Endothelial cell of umbilical vein (primary cell): ENCODE measurements at regions not wholly inside any gene's neighbourhood (a gene's known extent, or its start where the extent isn't known, plus 50 kb on each side); places are given as distances from the start of the nearest gene placed in this dataset.

Experiments used
- BruUV-seq: library from RNA; stranded (reverse); fragments of 400-500 nt; replicated peaks from 2 replicates; lab custom pipeline; 2021; lab: Mats Ljungman, UMichigan
- CTCF ChIA-PET: fragments of 300-600, 350-600 bp; sonication (Branson Sonifier 250); formaldehyde crosslinking; loops from one replicate; lab custom pipeline; 2021; ENCODE audit warnings: antibody characterized with exemption, inconsistent platforms; lab: Charles Lee
- POLR2A ChIA-PET: fragments of 300-600, 350-600 bp; sonication (Branson Sonifier 250); formaldehyde crosslinking; loops from one replicate; lab custom pipeline; 2021; ENCODE audit warnings: antibody characterized with exemption, inconsistent platforms; lab: Charles Lee
- DNase-seq: peaks from one replicate; pipeline ENCODE4 v3.0.0-alpha.2; 2011; ENCODE audit warnings: low read depth, low spot score
- FAIRE-seq: peaks from 2 replicates; lab custom pipeline; 2011; peaks lifted over from hg19 to GRCh38; lab: Jason Lieb, UNC
- H2AFZ ChIP-seq: 2 replicates; pipeline ENCODE4 v1.6.0; 2012; ENCODE audit warnings: low read depth, low read length, control low read depth, inconsistent platforms
- H3K27ac ChIP-seq: 2 replicates; pipeline ENCODE4 v1.5.1; 2011; ENCODE audit warnings: low read depth, mild to moderate bottlenecking, control low read depth, low read length, moderate library complexity; ENCODE audit not compliant: insufficient read depth
- H3K27me3 ChIP-seq, 2 experiments: 2 replicates each; pipeline versions ENCODE4 v1.6.0 to v1.6.1; 2011; ENCODE audit warnings: low read length in 2 of 2, mixed read lengths in 1 of 2; ENCODE audit not compliant: control insufficient read depth in 2 of 2, insufficient read depth in 2 of 2
- H3K36me3 ChIP-seq, 2 experiments: 2 replicates in 1 of 2; 3 replicates in 1 of 2; pipeline ENCODE4 v1.5.1; 2011; ENCODE audit warnings: low read length in 2 of 2, mild to moderate bottlenecking in 1 of 2, moderate library complexity in 1 of 2; ENCODE audit not compliant: control insufficient read depth in 2 of 2, insufficient read depth in 2 of 2; ENCODE audit errors: extremely low read depth in 1 of 2
- H3K4me1 ChIP-seq: 3 replicates; pipeline ENCODE4 v1.5.1; 2011; ENCODE audit warnings: mild to moderate bottlenecking, low read length; ENCODE audit not compliant: control insufficient read depth, insufficient read depth; ENCODE audit errors: extremely low read depth
- H3K4me2 ChIP-seq: 2 replicates; pipeline ENCODE4 v1.6.1; 2011; ENCODE audit warnings: low read length, control low read depth, mixed read lengths; ENCODE audit not compliant: insufficient read depth
- H3K4me3 ChIP-seq, 3 experiments: fragments of 200-600 bp in 1 of 3; sonication (generic), shearing (Covaris generic) in 1 of 3; replicated peaks in 1 of 3; 2 replicates each; pipeline ENCODE4 v1.5.1; 2011 to 2016; ENCODE audit warnings: control low read depth in 3 of 3, low read length in 3 of 3, mild to moderate bottlenecking in 2 of 3, inconsistent platforms in 1 of 3, low read depth in 1 of 3, moderate library complexity in 1 of 3; ENCODE audit not compliant: insufficient read depth in 1 of 3
- H3K79me2 ChIP-seq: 2 replicates; pipeline ENCODE4 v1.6.0; 2012; ENCODE audit warnings: low read length, inconsistent platforms; ENCODE audit not compliant: control insufficient read depth, insufficient read depth
- H3K9ac ChIP-seq: replicated peaks from 2 replicates; pipeline ENCODE3; 2011; ENCODE audit warnings: low read length, control low read depth; ENCODE audit not compliant: insufficient read depth; ENCODE audit errors: extremely low read depth
- H3K9me1 ChIP-seq: replicated peaks from 3 replicates; pipeline ENCODE4 v1.6.0; 2011; ENCODE audit warnings: mild to moderate bottlenecking, low read length; ENCODE audit not compliant: control insufficient read depth, insufficient read depth; ENCODE audit errors: extremely low read depth
- H3K9me3 ChIP-seq: replicated peaks from 2 replicates; pipeline ENCODE4 v1.5.1; 2012; ENCODE audit warnings: low read length, inconsistent platforms; ENCODE audit not compliant: control insufficient read depth, insufficient read depth
- H4K20me1 ChIP-seq: replicated peaks from 2 replicates; pipeline ENCODE3; 2011; ENCODE audit warnings: mild to moderate bottlenecking, low read length; ENCODE audit not compliant: control insufficient read depth, insufficient read depth; ENCODE audit errors: extremely low read depth
- CTCF ChIP-seq, 2 donors: IDR thresholded peaks; 1 replicate in 1 of 2; 2 replicates in 1 of 2; pipeline ENCODE4 v1.5.1; 2011; ENCODE audit warnings: low read length in 2 of 2, mild to moderate bottlenecking in 2 of 2, moderate library complexity in 2 of 2, control low read depth in 1 of 2, inconsistent platforms in 1 of 2, low read depth in 1 of 2; ENCODE audit not compliant: insufficient read depth in 1 of 2; ENCODE audit errors: extremely low read depth in 1 of 2
- EZH2 ChIP-seq: IDR thresholded peaks from 2 replicates; pipeline ENCODE4 v1.6.1; 2012; ENCODE audit warnings: borderline replicate concordance, low read depth, mild to moderate bottlenecking, moderate library complexity, low read length, inconsistent platforms; ENCODE audit not compliant: severe bottlenecking
- FOS ChIP-seq: IDR thresholded peaks from 2 replicates; pipeline ENCODE4 v1.6.1; 2011; ENCODE audit warnings: mild to moderate bottlenecking, low read length, moderate library complexity, borderline replicate concordance; ENCODE audit not compliant: insufficient read depth
- JUN ChIP-seq: IDR thresholded peaks from 2 replicates; pipeline ENCODE4 v1.6.1; 2011; ENCODE audit warnings: borderline replicate concordance, low read depth; ENCODE audit not compliant: insufficient read length, insufficient read depth
- MYC ChIP-seq: IDR thresholded peaks from one replicate; pipeline ENCODE4 v1.6.1; 2011; ENCODE audit warnings: mild to moderate bottlenecking, low read depth, low read length
- POLR2A ChIP-seq: IDR thresholded peaks from 2 replicates; pipeline ENCODE4 v1.6.1; 2012; ENCODE audit warnings: low read depth, mild to moderate bottlenecking, control low read depth, low read length
- POLR2AphosphoS5 ChIP-seq: IDR thresholded peaks from 2 replicates; pipeline ENCODE4 v1.6.1; 2012; ENCODE audit warnings: low read depth, mild to moderate bottlenecking, control low read depth, low read length, moderate library complexity; ENCODE audit not compliant: insufficient read depth
- dilution Hi-C: fragments of 300-500 bp; cut with MboI; formaldehyde crosslinking; loops from one replicate; pipeline ENCODE4 v1.15.0; 2019; ENCODE audit warnings: low sequenced_read_pairs; ENCODE audit not compliant: extremely low pct_ligation_motif_present
- intact Hi-C: fragments of 100-400 bp; cut with micrococcal nuclease; formaldehyde crosslinking; loops from one replicate; pipeline ENCODE4 v1.10.0; 2022
- TF ChIP-seq, protein P1 (sequence below): IDR thresholded peaks from 2 replicates; pipeline ENCODE4 v1.6.1; 2011; ENCODE audit not compliant: insufficient read depth, insufficient read length

DNA sequence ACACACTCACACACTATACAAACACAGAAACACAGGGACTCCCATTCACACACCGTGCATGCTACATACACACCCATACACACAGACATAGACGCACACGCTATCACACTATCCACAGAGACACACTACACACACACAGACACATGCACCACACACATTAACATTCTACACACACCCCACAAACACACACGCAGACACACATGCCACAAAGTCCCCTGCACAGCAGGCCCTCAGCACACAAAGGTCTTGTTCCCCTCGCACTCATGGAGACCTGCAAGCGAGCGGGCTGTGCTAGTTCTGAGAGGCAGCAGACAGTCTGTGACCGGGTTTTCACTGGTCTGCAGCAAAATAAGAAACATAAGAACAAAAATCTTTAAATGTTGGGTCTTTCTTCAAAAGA is 429.6 kb upstream of the SALL3 start:
- Histone ChIP-seq H3K9me3 (peaks cover 4% of the 10 kb centered on the region), H3K4me2 (no peak overlapping the region), H3K9me1 (no peaks in the 10 kb centered on the region), H3K36me3 (no peaks in the 10 kb centered on the region), H3K9ac (no peak overlapping the region), H4K20me1 (no peaks in the 10 kb centered on the region), H3K4me1 (no peaks in the 10 kb centered on the region), H3K27me3 (no peaks in the 10 kb centered on the region), H2AFZ (no peak overlapping the region), H3K79me2 (no peaks in the 10 kb centered on the region), H3K4me3 (no peak overlapping the region), H3K27ac (no peak overlapping the region)
- ChIA-PET POLR2A (no interaction called here), CTCF (no interaction called here)
- TF ChIP-seq POLR2A (no peak), FOS (no peak), CTCF (IDR thresholded peaks at IDR 0.05; ENCODE audit: extremely low read depth in 1 of 2, insufficient read depth in 1 of 2, low read depth in 1 of 2, low read length in 2 of 2) (no peak), EZH2 (no peak), JUN (no peak), POLR2AphosphoS5 (no peak), MYC (no peak)
- TF ChIP-seq, protein P1, sequence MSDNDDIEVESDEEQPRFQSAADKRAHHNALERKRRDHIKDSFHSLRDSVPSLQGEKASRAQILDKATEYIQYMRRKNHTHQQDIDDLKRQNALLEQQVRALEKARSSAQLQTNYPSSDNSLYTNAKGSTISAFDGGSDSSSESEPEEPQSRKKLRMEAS, result no peak
- dilution Hi-C loops (no loop called here), intact Hi-C loops (no loop called here)
- BruUV-seq, result no TSS peak
- DNase-seq (no peak), FAIRE-seq (no peak)
